ENCODE measurements at regions not wholly inside any gene's neighbourhood (a gene's known extent, or its start where the extent isn't known, plus 50 kb on each side); places are given as distances from the start of the nearest gene placed in this dataset.
"Not testable (repeated sequence)": the region's sequence is repeated elsewhere in the genome, so short reads cannot be mapped to it uniquely, and the experiment has no call there.

GRCh38 chr1:195740862-195741261 lies 867.4 kb downstream of the KCNT2 start:
- DNase-seq, result no peak

- DNase-seq, result no peak
Observed at GRCh38 chr1:195738966-195739650, 869.1 kb downstream of the KCNT2 start.

GRCh38 chr1:195735140-195735539 lies 873.1 kb downstream of the KCNT2 start:
- no peak for DNase-seq

GRCh38 chr1:195733826-195734225 lies 874.4 kb downstream of the KCNT2 start:
- no peak for DNase-seq

GRCh38 chr1:195733408-195733807 lies 874.8 kb downstream of the KCNT2 start:
- DNase-seq, result no peak

GRCh38 chr1:195731385-195731784 lies 876.9 kb downstream of the KCNT2 start:
- DNase-seq, result no peak

GRCh38 chr1:195723796-195724194 lies 884.4 kb downstream of the KCNT2 start:
- DNase-seq, result no peak

- DNase-seq, result not testable (repeated sequence)
Observed at GRCh38 chr1:195722852-195723795, 885.1 kb downstream of the KCNT2 start.

GRCh38 chr1:195722146-195722545 lies 886.1 kb downstream of the KCNT2 start:
- not testable (repeated sequence) for DNase-seq

GRCh38 chr1:195721210-195721971 lies 886.8 kb downstream of the KCNT2 start:
- no peak for DNase-seq

GRCh38 chr1:195717651-195718050 lies 890.6 kb downstream of the KCNT2 start:
- no peak for DNase-seq

- DNase-seq, result no peak
Observed at GRCh38 chr1:195715652-195716051, 892.6 kb downstream of the KCNT2 start.

- DNase-seq, result no peak
Observed at GRCh38 chr1:195714248-195714647, 894.0 kb downstream of the KCNT2 start.

GRCh38 chr1:195709821-195710220 lies 898.4 kb downstream of the KCNT2 start:
- DNase-seq, result no peak

GRCh38 chr1:195704028-195704427 lies 904.2 kb downstream of the KCNT2 start:
- DNase-seq, result no peak

GRCh38 chr1:195701149-195701548 lies 907.1 kb downstream of the KCNT2 start:
- no peak for DNase-seq

GRCh38 chr1:195697130-195697529 lies 911.1 kb downstream of the KCNT2 start:
- no peak for DNase-seq

GRCh38 chr1:195686764-195687163 lies 921.5 kb downstream of the KCNT2 start:
- DNase-seq, result no peak

- no peak for DNase-seq
Observed at GRCh38 chr1:195664628-195665027, 943.6 kb downstream of the KCNT2 start.

- no peak for DNase-seq
Observed at GRCh38 chr1:195663549-195664280, 944.5 kb downstream of the KCNT2 start.

GRCh38 chr1:195656780-195657179 lies 951.5 kb downstream of the KCNT2 start:
- no peak for DNase-seq

- not testable (repeated sequence) for DNase-seq
Observed at GRCh38 chr1:195648875-195649274, 959.4 kb downstream of the KCNT2 start.

- DNase-seq, result no peak
Observed at GRCh38 chr1:195637539-195637938, 970.7 kb downstream of the KCNT2 start.

Data from activated effector memory CD4-positive, alpha-beta T cell treated with Interleukin-2 at 50 U/mL for 16 hours (primary cell).